ENCODE measurements at regions not wholly inside any gene's neighbourhood (a gene's known extent, or its start where the extent isn't known, plus 50 kb on each side); places are given as distances from the start of the nearest gene placed in this dataset.

- TF ChIP-seq CTCF (conservative IDR thresholded peaks at IDR 0.05 in 1 of 2, IDR thresholded peaks at IDR 0.05 in 1 of 2; ENCODE audit: extremely low read depth in 1 of 2, insufficient read depth in 1 of 2, low read depth in 1 of 2, low read length in 2 of 2) (no peak), EZH2 (IDR thresholded peaks at IDR 0.05; ENCODE audit: borderline replicate concordance, low read length) (no peak)
Observed at GRCh38 chr11:8790968-8791367, 108.4 kb downstream of the RPL27A start.
